A549 (cell line): ENCODE measurements at regions not wholly inside any gene's neighbourhood (a gene's known extent, or its start where the extent isn't known, plus 50 kb on each side); places are given as distances from the start of the nearest gene placed in this dataset.

Experiments used
- ATAC-seq, 2 experiments: fragments of 200-7000 bp in 1 of 2; fragments of >200 bp in 1 of 2; cut with Nextera tagmentation in 1 of 2; cut with Tn5 transposase in 1 of 2; 3 replicates each; pipeline versions ENCODE4 v1.8.0 to v1.9.1; 2018 to 2020; ENCODE audit warnings: mild to moderate bottlenecking in 1 of 2, moderate library complexity in 1 of 2
- CTCF ChIA-PET: fragments of 300-600 bp; sonication (Branson Sonifier 250); formaldehyde crosslinking; extraction: SDS; loops from one replicate; lab custom pipeline; 2021; ENCODE audit warnings: antibody characterized with exemption, inconsistent platforms; lab: Yijun Ruan, JAX
- POLR2A ChIA-PET: fragments of 350-600 bp; formaldehyde crosslinking; extraction: SDS; loops from one replicate; lab custom pipeline; 2021; ENCODE audit warnings: antibody characterized with exemption, inconsistent platforms; lab: Yijun Ruan, JAX
- DNase-seq, 2 experiments: peaks; one replicate each; pipeline versions ENCODE4 v3.0.0 to v3.0.0-alpha.2; 2011 to 2016; ENCODE audit warnings: low read depth in 1 of 2, low spot score in 1 of 2
- FAIRE-seq: peaks from 2 replicates; lab custom pipeline; 2011; peaks lifted over from hg19 to GRCh38; lab: Jason Lieb, UNC
- H3K27ac ChIP-seq, 2 experiments: fragments of >200 bp; sonication (Bioruptor Twin); formaldehyde crosslinking; 3 replicates each; pipeline ENCODE4 v1.5.1; 2016 to 2017
- H3K4me1 ChIP-seq: fragments of >200 bp; sonication (Bioruptor Twin); formaldehyde crosslinking; 3 replicates; pipeline ENCODE4 v1.6.1; 2016
- H3K4me2 ChIP-seq: fragments of >200 bp; sonication (Bioruptor Twin); formaldehyde crosslinking; 3 replicates; pipeline ENCODE4 v1.6.1; 2016
- H3K4me3 ChIP-seq: fragments of >200 bp; sonication (Bioruptor Twin); formaldehyde crosslinking; 3 replicates; pipeline ENCODE4 v1.5.1; 2016
- H3K9me3 ChIP-seq: fragments of >200 bp; sonication (Bioruptor Twin); formaldehyde crosslinking; 3 replicates; pipeline ENCODE4 v1.6.1; 2016
- ATOH8 ChIP-seq: fragments of 250-450 bp; sonication (Bioruptor Pico); IDR thresholded peaks from 2 replicates; pipeline ENCODE4 v1.5.0; 2020; ENCODE audit warnings: low read depth, mild to moderate bottlenecking, moderate library complexity
- CBX2 ChIP-seq: fragments of 200-600 bp; sonication (generic); IDR thresholded peaks from 2 replicates; pipeline ENCODE4 v1.6.1; 2016; ENCODE audit warnings: low read depth, mild to moderate bottlenecking, borderline replicate concordance
- ELK1 ChIP-seq: fragments of 150-350 bp; IDR thresholded peaks from 2 replicates; pipeline ENCODE4 v1.6.1; 2014; ENCODE audit warnings: low read depth, mild to moderate bottlenecking, low read length
- FOSB ChIP-seq: fragments of 250-450 bp; sonication (Bioruptor Pico); IDR thresholded peaks from 2 replicates; pipeline ENCODE4 v1.5.0; 2020; ENCODE audit warnings: mild to moderate bottlenecking, moderate library complexity
- FOSL2 ChIP-seq, 2 experiments: fragments of 450-650 bp in 1 of 2; fragments of >200 bp in 1 of 2; sonication (Bioruptor Twin) in 1 of 2; formaldehyde crosslinking; IDR thresholded peaks; 2 replicates each; pipeline versions ENCODE4 v1.5.0 to v1.6.1; 2016 to 2020; ENCODE audit warnings: mild to moderate bottlenecking in 1 of 2, moderate library complexity in 1 of 2
- FOXS1 ChIP-seq: fragments of 250-450 bp; sonication (Bioruptor Pico); IDR thresholded peaks from 2 replicates; pipeline ENCODE4 v1.5.0; 2020; ENCODE audit warnings: mild to moderate bottlenecking, moderate library complexity
- HES2 ChIP-seq: fragments of >200 bp; sonication (Bioruptor Twin); formaldehyde crosslinking; IDR thresholded peaks from 2 replicates; pipeline ENCODE4 v1.6.1; 2016
- HOXA7 ChIP-seq: fragments of 250-450 bp; sonication (Bioruptor Pico); IDR thresholded peaks from 2 replicates; pipeline ENCODE4 v1.5.0; 2020; ENCODE audit warnings: mild to moderate bottlenecking, moderate library complexity
- HOXB13 ChIP-seq: fragments of 250-450 bp; sonication (Bioruptor Pico); IDR thresholded peaks from 2 replicates; pipeline ENCODE4 v1.5.0; 2020; ENCODE audit warnings: low read depth, mild to moderate bottlenecking, moderate library complexity
- JUN ChIP-seq, 2 experiments: fragments of >200 bp; sonication (Bioruptor Twin); formaldehyde crosslinking; IDR thresholded peaks; 2 replicates in 1 of 2; 3 replicates in 1 of 2; pipeline ENCODE4 v1.6.1; 2016 to 2017
- JUNB ChIP-seq: fragments of >200 bp; sonication (Bioruptor Twin); formaldehyde crosslinking; IDR thresholded peaks from 2 replicates; pipeline ENCODE4 v1.6.1; 2016
- KDM1A ChIP-seq: fragments of 200-600 bp; sonication (generic); IDR thresholded peaks from 2 replicates; pipeline ENCODE4 v1.6.1; 2016; ENCODE audit warnings: low read depth, mild to moderate bottlenecking
- MAFK ChIP-seq: fragments of 450-650 bp; IDR thresholded peaks from 2 replicates; pipeline ENCODE4 v1.6.1; 2014; ENCODE audit not compliant: partially characterized antibody
- MAZ ChIP-seq: fragments of 150-350 bp; IDR thresholded peaks from 2 replicates; pipeline ENCODE4 v1.6.1; 2014; ENCODE audit warnings: antibody characterized with exemption, low read depth, low read length, borderline replicate concordance
- MYC ChIP-seq: IDR thresholded peaks from 2 replicates; pipeline ENCODE4 v1.6.1; 2012; ENCODE audit warnings: mild to moderate bottlenecking, inconsistent platforms, low read length, improper control_type of control experiment, borderline replicate concordance
- NFE2L2 ChIP-seq: fragments of 150-350 bp; conservative IDR thresholded peaks from 2 replicates; pipeline ENCODE4 v1.6.1; 2014; ENCODE audit warnings: low read length
- PBX3 ChIP-seq: IDR thresholded peaks from 2 replicates; pipeline ENCODE4 v1.6.1; 2012
- POLR2A ChIP-seq: IDR thresholded peaks from 2 replicates; pipeline ENCODE4 v1.6.1; 2012; ENCODE audit warnings: mild to moderate bottlenecking, low read length
- POLR2AphosphoS2 ChIP-seq: conservative IDR thresholded peaks from 2 replicates; pipeline ENCODE4 v1.6.1; 2012; ENCODE audit warnings: low read length, improper control_type of control experiment, inconsistent platforms
- RARB ChIP-seq: fragments of 250-450 bp; sonication (Bioruptor Pico); IDR thresholded peaks from 2 replicates; pipeline ENCODE4 v1.8.0; 2021; ENCODE audit warnings: mild to moderate bottlenecking, moderate library complexity
- RNF2 ChIP-seq: fragments of 200-600 bp; sonication (generic); IDR thresholded peaks from 2 replicates; pipeline ENCODE4 v1.6.1; 2016; ENCODE audit warnings: low read depth, mild to moderate bottlenecking, antibody characterized with exemption, moderate library complexity, borderline replicate concordance
- SMC3 ChIP-seq: fragments of >200 bp; sonication (Bioruptor Twin); formaldehyde crosslinking; IDR thresholded peaks from 3 replicates; pipeline ENCODE4 v1.6.1; 2018; ENCODE audit warnings: inconsistent platforms
- USF2 ChIP-seq: fragments of 450-650 bp; IDR thresholded peaks from 2 replicates; pipeline ENCODE4 v1.6.1; 2014; ENCODE audit warnings: antibody characterized with exemption
- ZFP36 ChIP-seq: fragments of 450-650 bp; IDR thresholded peaks from 2 replicates; pipeline ENCODE4 v1.6.1; 2014; ENCODE audit warnings: borderline replicate concordance; ENCODE audit not compliant: partially characterized antibody
- ZNF302 ChIP-seq: fragments of 250-450 bp; sonication (Bioruptor Pico); IDR thresholded peaks from 2 replicates; pipeline ENCODE4 v1.9.0; 2021; ENCODE audit warnings: inconsistent platforms, mild to moderate bottlenecking, moderate library complexity
- WGBS: methylation state at CpG from one replicate; pipeline ENCODE4 v1.1.6; 2017; ENCODE audit errors: missing lambda C conversion rate; 5-methylcytosine and 5-hydroxymethylcytosine counted together

GRCh38 chr20:57094252-57094891 is 172.1 kb downstream of the BMP7 start:
- TF ChIP-seq PBX3 (no peak), SMC3 (no peak), HOXB13 (CRISPR knock-in tag) (no peak), ELK1 (no peak), ATOH8 (no peak), USF2 (no peak), POLR2A (no peak), FOSB (CRISPR knock-in tag) (no peak), KDM1A (no peak), HES2 (no peak), JUNB (no peak), FOSL2 (IDR thresholded peaks at IDR 0.05) (no peak), FOSL2 (CRISPR knock-in tag; IDR thresholded peaks at IDR 0.05) (no peak)
- Histone ChIP-seq H3K4me1 (no peaks in the 10 kb centered on the region), H3K4me3 (no peak overlapping the region), H3K27ac (no peak overlapping the region), H3K9me3 (0 out of 3 replicates have a peak, but pooled peaks cover 3% of the 10 kb centered on the region), H3K4me2 (no peak overlapping the region)
- WGBS: 56% methylated on average over 15 of the region's 16 CpGs
- no peak for ATAC-seq
- DNase-seq: no peak
- ChIA-PET POLR2A (no interaction called here), CTCF (interaction anchor here (5.4 to 10.8 kb wide), 2 partner anchors 238 to 253 kb away, joined by 51 to 244 read pairs; no protein-coding TSS in a partner anchor)
- FAIRE-seq: no peak

GRCh38 chr20:57094991-57095390 is 171.4 kb downstream of the BMP7 start:
- CTCF ChIA-PET: interaction anchor here (1.0 to 10.8 kb wide), 3 partner anchors 238 to 252 kb away, joined by 3 to 244 read pairs (median 11); no protein-coding TSS in a partner anchor
- Histone ChIP-seq H3K9me3 (0 out of 3 replicates have a peak, but pooled peaks cover 3% of the 10 kb centered on the region), H3K4me1 (no peaks in the 10 kb centered on the region), H3K27ac (no peak overlapping the region), H3K4me3 (no peak overlapping the region), H3K4me2 (no peak overlapping the region)
- 81% methylated on average over 12 of the region's 12 CpGs for WGBS
- POLR2A ChIA-PET: no interaction called here
- ATAC-seq: no peak
- TF ChIP-seq JUN (IDR thresholded peaks at IDR 0.05) (no peak), HOXB13 (CRISPR knock-in tag) (no peak), KDM1A (no peak), ZNF302 (no peak), MYC (no peak), RNF2 (no peak), HES2 (no peak), POLR2A (no peak), RARB (CRISPR knock-in tag) (no peak), ZFP36 (no peak), NFE2L2 (no peak), FOXS1 (no peak), MAFK (no peak), SMC3 (no peak), CBX2 (no peak), POLR2AphosphoS2 (no peak), MAZ (no peak), HOXA7 (CRISPR knock-in tag) (no peak)
- DNase-seq: no peak
- no peak for FAIRE-seq
